AG09319 (cell line): ENCODE measurements at regions not wholly inside any gene's neighbourhood (a gene's known extent, or its start where the extent isn't known, plus 50 kb on each side); places are given as distances from the start of the nearest gene placed in this dataset.
"Not testable (repeated sequence)": the region's sequence is repeated elsewhere in the genome, so short reads cannot be mapped to it uniquely, and the experiment has no call there.

Source experiments
- DNase-seq: peaks from one replicate; pipeline ENCODE4 v3.0.0-alpha.2; 2010; ENCODE audit warnings: low read depth; ENCODE audit errors: extremely low read depth
- CTCF ChIP-seq: IDR thresholded peaks from 2 replicates; pipeline ENCODE4 v1.5.1; 2011; ENCODE audit warnings: low read depth, mild to moderate bottlenecking, inconsistent platforms, low read length, moderate library complexity

DNA sequence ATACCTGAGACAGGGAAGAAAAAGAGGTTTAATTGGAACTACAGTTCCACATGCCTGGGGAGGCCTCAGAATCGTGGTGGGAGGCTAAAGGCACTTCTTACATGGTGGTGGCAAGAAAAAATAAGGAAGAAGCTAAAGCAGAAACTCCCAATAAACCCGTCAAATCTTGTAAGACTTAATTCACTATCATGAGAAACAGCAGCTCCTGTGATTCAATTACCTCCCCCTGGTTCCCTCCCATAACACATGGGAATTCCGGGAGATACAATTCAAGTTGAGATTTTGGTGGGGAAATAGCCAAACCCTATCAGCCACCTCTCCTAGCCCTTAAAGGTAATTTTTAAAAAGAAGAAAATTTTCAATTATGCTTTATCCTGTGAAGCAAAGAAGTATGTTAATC, 728.8 kb downstream of the RNF144A start:
- DNase-seq = no peak
- no peak for TF ChIP-seq CTCF

DNA sequence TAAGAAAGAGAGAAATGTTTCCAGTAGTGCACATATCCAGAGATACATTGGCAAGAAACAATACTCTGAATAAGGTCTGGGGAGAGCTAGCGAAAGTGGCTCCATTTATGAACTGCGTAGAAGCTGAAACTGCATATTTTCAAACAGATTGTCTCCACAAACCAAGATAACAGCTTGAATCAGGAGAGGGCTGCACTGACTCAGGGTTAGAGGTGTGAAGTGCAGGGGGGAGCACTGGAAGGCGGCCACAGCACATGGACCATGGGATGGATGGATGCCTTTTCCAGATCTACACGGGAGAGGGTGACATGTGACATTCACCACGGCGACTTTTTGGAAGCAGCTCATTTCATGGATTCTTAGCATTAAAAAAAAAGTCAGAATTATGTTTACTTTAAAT, 729.4 kb downstream of the RNF144A start:
- DNase-seq = no peak
- TF ChIP-seq CTCF = no peak

- TF ChIP-seq CTCF = no peak
- no peak for DNase-seq
These were observed 731.1 kb downstream of the RNF144A start for GRCh38 chr2:7648221-7648795.

GRCh38 chr2:7649461-7650228, 732.4 kb downstream of the RNF144A start:
- TF ChIP-seq CTCF = no peak
- DNase-seq = no peak

- DNase-seq = no peak
- no peak for TF ChIP-seq CTCF
These were observed 736.4 kb downstream of the RNF144A start for GRCh38 chr2:7653617-7654016.

DNA sequence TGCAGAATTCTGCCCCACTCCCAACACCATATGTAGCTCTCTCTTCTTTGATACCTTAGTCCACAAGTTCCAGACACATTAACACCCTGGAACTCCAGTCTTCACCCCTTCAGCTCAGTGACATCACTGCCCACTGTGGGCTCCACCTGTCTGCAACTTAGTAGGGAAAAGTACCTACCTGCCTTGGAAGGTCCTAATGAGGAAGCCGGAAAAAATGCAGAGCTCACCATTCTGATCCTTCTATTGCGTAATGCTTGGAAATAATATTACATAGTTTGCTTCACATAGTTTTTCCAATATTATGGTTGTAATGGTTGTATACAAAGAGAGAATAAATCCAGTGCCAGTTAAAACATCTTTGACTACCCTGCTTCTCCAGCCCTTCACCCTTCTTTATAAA, 738.4 kb downstream of the RNF144A start:
- no peak for TF ChIP-seq CTCF
- no peak for DNase-seq

- DNase-seq = not testable (repeated sequence)
These were observed 740.3 kb downstream of the RNF144A start for GRCh38 chr2:7657526-7657925.

- DNase-seq = no peak
- no peak for TF ChIP-seq CTCF
These were observed 741.3 kb downstream of the RNF144A start for GRCh38 chr2:7658486-7658885.
